DOHH2 (cell line): ENCODE measurements at regions not wholly inside any gene's neighbourhood (a gene's known extent, or its start where the extent isn't known, plus 50 kb on each side); places are given as distances from the start of the nearest gene placed in this dataset.
"Not testable (repeated sequence)": the region's sequence is repeated elsewhere in the genome, so short reads cannot be mapped to it uniquely, and the experiment has no call there.

Experiments
- H3F3A ChIP-seq: fragments of 200-600 bp; sonication (generic), shearing (Covaris generic); 2 replicates; pipeline ENCODE4 v1.6.0; 2016; ENCODE audit warnings: antibody characterized with exemption, mild to moderate bottlenecking; ENCODE audit not compliant: control insufficient read depth, insufficient read depth
- H3K27ac ChIP-seq: fragments of 200-600 bp; sonication (generic); 2 replicates; pipeline ENCODE4 v1.5.1; 2014; ENCODE audit warnings: low read depth, mild to moderate bottlenecking, low read length, moderate library complexity
- H3K27me3 ChIP-seq: fragments of 200-600 bp; sonication (generic); 2 replicates; pipeline ENCODE4 v1.6.1; 2014; ENCODE audit warnings: mild to moderate bottlenecking, low read length, mixed read lengths; ENCODE audit not compliant: control insufficient read depth
- H3K36me3 ChIP-seq: fragments of 200-600 bp; sonication (generic); 2 replicates; pipeline ENCODE4 v1.6.1; 2014; ENCODE audit warnings: mild to moderate bottlenecking, low read length, moderate library complexity, mixed read lengths; ENCODE audit not compliant: control insufficient read depth
- H3K4me1 ChIP-seq: fragments of 200-600 bp; sonication (generic); 2 replicates; pipeline ENCODE4 v1.6.1; 2014; ENCODE audit warnings: mild to moderate bottlenecking, low read length, mixed read lengths; ENCODE audit not compliant: control insufficient read depth
- H3K4me2 ChIP-seq: fragments of 200-600 bp; sonication (generic); 2 replicates; pipeline ENCODE4 v1.6.0; 2014; ENCODE audit warnings: mild to moderate bottlenecking, low read length, moderate library complexity
- H3K4me3 ChIP-seq: fragments of 200-600 bp; sonication (generic); 2 replicates; pipeline ENCODE4 v1.5.1; 2014; ENCODE audit warnings: mild to moderate bottlenecking, low read length, mixed read lengths
- H3K79me2 ChIP-seq: fragments of 200-600 bp; sonication (generic); 2 replicates; pipeline ENCODE4 v1.6.1; 2014; ENCODE audit warnings: mild to moderate bottlenecking, low read length, mixed read lengths; ENCODE audit not compliant: control insufficient read depth
- H3K9me2 ChIP-seq: fragments of 200-600 bp; sonication (generic); replicated peaks from 2 replicates; pipeline ENCODE4 v1.6.1; 2014; ENCODE audit warnings: mild to moderate bottlenecking, low read length, mixed read lengths; ENCODE audit not compliant: control insufficient read depth
- H3K9me3 ChIP-seq: fragments of 200-600 bp; sonication (generic); 2 replicates; pipeline ENCODE4 v1.6.1; 2014; ENCODE audit warnings: antibody characterized with exemption, low read length, mixed read lengths; ENCODE audit not compliant: control insufficient read depth, insufficient read depth
- H4K20me1 ChIP-seq: fragments of 200-600 bp; sonication (generic); 2 replicates; pipeline ENCODE4 v1.6.0; 2014; ENCODE audit warnings: low read depth, mild to moderate bottlenecking, antibody characterized with exemption, low read length, moderate library complexity; ENCODE audit not compliant: control insufficient read depth, insufficient read depth
- CTCF ChIP-seq: fragments of 200-600 bp; sonication (generic); IDR thresholded peaks from one replicate; pipeline ENCODE4 v1.5.1; 2014; ENCODE audit warnings: antibody characterized with exemption, mild to moderate bottlenecking, low read depth, low read length; ENCODE audit not compliant: poor library complexity, severe bottlenecking
- EZH2phosphoT487 ChIP-seq: fragments of 200-600 bp; sonication (generic); IDR thresholded peaks from 2 replicates; pipeline ENCODE4 v1.6.1; 2017; ENCODE audit warnings: borderline replicate concordance, mild to moderate bottlenecking, antibody characterized with exemption, low read length, moderate library complexity, mixed read lengths

- H3K4me3 ChIP-seq, H3K4me2 ChIP-seq, H3K9me3 ChIP-seq, H3K4me1 ChIP-seq, H3K27me3 ChIP-seq, H3F3A ChIP-seq, H3K27ac ChIP-seq, H3K9me2 ChIP-seq, H3K36me3 ChIP-seq, H3K79me2 ChIP-seq, H4K20me1 ChIP-seq: not testable (repeated sequence)
- peak; percentile 41 for TF ChIP-seq CTCF
These were observed 262.1 kb downstream of the FAM72C start for GRCh38 chr1:143709606-143710259.

- not testable (repeated sequence) for H3K27ac ChIP-seq, H3K4me3 ChIP-seq, H3K9me2 ChIP-seq, H3F3A ChIP-seq, H3K4me1 ChIP-seq, H3K36me3 ChIP-seq, H3K27me3 ChIP-seq, H3K9me3 ChIP-seq, H4K20me1 ChIP-seq, H3K4me2 ChIP-seq, H3K79me2 ChIP-seq
These were observed 269.0 kb downstream of the FAM72C start for GRCh38 chr1:143702739-143703138.

GRCh38 chr1:143699731-143700130, 272.1 kb downstream of the FAM72C start:
- Histone ChIP-seq H3K27me3 (no peaks in the 10 kb centered on the region), H3K9me2 (no peaks in the 10 kb centered on the region), H3K9me3 (no peaks in the 10 kb centered on the region), H3K4me3 (no peak overlapping the region), H3K79me2 (no peaks in the 10 kb centered on the region), H3K4me2 (no peak overlapping the region), H3F3A (no peaks in the 10 kb centered on the region), H4K20me1 (no peaks in the 10 kb centered on the region), H3K36me3 (no peaks in the 10 kb centered on the region), H3K4me1 (no peaks in the 10 kb centered on the region), H3K27ac (no peak overlapping the region)
- TF ChIP-seq CTCF (no peak), EZH2phosphoT487 (no peak)

GRCh38 chr1:143699115-143699514, 272.7 kb downstream of the FAM72C start:
- TF ChIP-seq CTCF (no peak), EZH2phosphoT487 (no peak)
- Histone ChIP-seq H4K20me1 (no peaks in the 10 kb centered on the region), H3K27ac (no peak overlapping the region), H3K9me2 (no peaks in the 10 kb centered on the region), H3K4me3 (no peak overlapping the region), H3K9me3 (no peaks in the 10 kb centered on the region), H3K27me3 (no peaks in the 10 kb centered on the region), H3K79me2 (no peaks in the 10 kb centered on the region), H3F3A (no peaks in the 10 kb centered on the region), H3K36me3 (no peaks in the 10 kb centered on the region), H3K4me1 (no peaks in the 10 kb centered on the region), H3K4me2 (no peak overlapping the region)
